GM19043 (cell line): ENCODE measurements at regions not wholly inside any gene's neighbourhood (a gene's known extent, or its start where the extent isn't known, plus 50 kb on each side); places are given as distances from the start of the nearest gene placed in this dataset.
A peak's percentile ranks its signal among the peaks of the same experiment; 100 is the strongest.

Experiments used
- ATAC-seq: cut with Tn5 transposase; IDR thresholded peaks from one replicate; pipeline ENCODE4 v1.9.1; 2021; ENCODE audit warnings: low read depth; ENCODE audit not compliant: unreplicated experiment

GRCh38 chr3:95394286-95394685 lies 1331.4 kb downstream of the NSUN3 start:
- no peak for ATAC-seq

DNA sequence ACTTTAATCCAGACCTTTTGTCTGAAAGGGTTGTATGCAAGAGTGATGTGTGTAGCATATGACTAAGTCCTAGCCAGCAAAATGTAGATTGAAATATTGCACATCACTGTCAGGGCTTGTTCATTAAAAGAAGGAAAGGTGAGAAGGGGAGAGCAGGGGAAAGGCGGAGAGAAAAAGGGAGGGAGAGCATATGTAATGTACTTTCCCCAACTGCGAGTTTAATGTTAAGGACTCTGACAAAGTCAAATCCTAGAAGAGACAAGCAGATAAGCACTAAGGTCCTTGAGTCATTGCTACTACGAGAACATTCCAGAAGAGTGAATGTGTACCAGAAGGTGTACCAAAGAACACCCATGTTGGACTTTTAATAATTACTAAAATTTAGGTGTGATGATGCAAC lies 1336.7 kb downstream of the NSUN3 start:
- ATAC-seq: no peak

GRCh38 chr3:95401693-95402092 lies 1338.8 kb downstream of the NSUN3 start:
- no peak for ATAC-seq

- peak; percentile 51 for ATAC-seq
These were observed 1345.0 kb downstream of the NSUN3 start for GRCh38 chr3:95407709-95408463.

GRCh38 chr3:95408464-95408862 lies 1345.6 kb downstream of the NSUN3 start:
- ATAC-seq: no peak

- ATAC-seq: no peak
These were observed 1355.4 kb downstream of the NSUN3 start for GRCh38 chr3:95418251-95418650.

GRCh38 chr3:95424279-95424678 lies 1361.4 kb downstream of the NSUN3 start:
- no peak for ATAC-seq

GRCh38 chr3:95434491-95434890 lies 1371.6 kb downstream of the NSUN3 start:
- ATAC-seq: no peak

GRCh38 chr3:95437409-95437808 lies 1374.5 kb downstream of the NSUN3 start:
- ATAC-seq: no peak

- no peak for ATAC-seq
These were observed 1375.4 kb downstream of the NSUN3 start for GRCh38 chr3:95438274-95438673.

DNA sequence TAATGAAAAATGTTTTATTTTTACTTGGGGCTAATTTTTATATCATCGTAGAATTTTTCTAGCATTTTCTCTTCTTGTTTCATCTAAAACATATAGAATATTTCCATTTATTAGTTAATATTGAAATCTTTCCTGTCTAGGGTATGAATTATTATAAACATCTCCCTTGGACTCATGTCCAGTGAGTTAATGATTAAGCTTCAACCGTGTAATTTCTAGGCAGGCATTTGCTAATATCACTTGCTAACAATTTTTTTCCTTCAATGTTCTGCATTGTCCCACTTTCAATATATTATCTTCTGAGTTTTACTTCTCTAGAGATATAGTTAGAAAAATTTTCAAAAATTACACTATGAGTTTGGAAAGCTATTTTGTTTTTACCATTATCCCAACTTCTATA lies 1371.6 kb upstream of the EPHA6 start:
- ATAC-seq: no peak

- ATAC-seq: no peak
These were observed 1364.6 kb upstream of the EPHA6 start for GRCh38 chr3:95449841-95450240.

DNA sequence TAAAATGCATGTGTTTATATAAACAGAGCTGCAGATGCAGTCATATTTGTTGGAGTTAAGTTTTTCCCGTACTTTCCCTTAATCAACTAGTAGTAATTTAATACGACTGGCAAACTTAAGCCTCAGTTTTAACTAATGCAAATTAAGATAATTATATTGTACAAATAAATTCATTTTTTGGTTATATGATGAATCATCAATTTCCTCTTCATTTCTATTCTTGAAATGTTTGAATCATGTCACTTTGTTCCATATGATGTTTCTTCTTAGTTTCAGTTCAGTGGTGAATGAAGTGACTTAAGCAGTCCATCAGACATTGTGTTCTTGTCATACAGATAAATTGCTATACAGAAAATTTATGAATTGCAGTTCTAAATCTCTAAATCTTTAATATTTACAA lies 1361.2 kb upstream of the EPHA6 start:
- no peak for ATAC-seq

- no peak for ATAC-seq
These were observed 1357.6 kb upstream of the EPHA6 start for GRCh38 chr3:95456835-95457234.

DNA sequence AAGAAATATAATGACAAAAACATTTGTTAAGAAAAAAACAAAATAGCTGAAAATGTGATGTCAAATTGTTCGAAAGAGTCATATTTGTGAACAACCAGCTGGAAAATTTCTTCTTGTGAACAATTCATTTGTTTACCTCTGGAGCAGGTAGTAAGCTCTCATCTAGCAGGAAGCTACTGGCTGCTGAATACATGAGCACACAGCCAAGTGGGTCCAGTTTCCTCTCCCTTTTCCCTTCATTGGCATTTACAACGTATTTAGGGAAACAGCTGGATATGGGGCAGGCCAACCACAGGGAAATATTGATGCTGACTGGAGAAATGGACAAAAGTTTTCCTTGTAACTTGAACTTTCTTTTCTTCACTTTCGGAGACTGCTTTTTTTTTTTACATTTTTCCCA lies 1354.7 kb upstream of the EPHA6 start:
- no peak for ATAC-seq

GRCh38 chr3:95460274-95460673 lies 1354.1 kb upstream of the EPHA6 start:
- ATAC-seq: no peak

DNA sequence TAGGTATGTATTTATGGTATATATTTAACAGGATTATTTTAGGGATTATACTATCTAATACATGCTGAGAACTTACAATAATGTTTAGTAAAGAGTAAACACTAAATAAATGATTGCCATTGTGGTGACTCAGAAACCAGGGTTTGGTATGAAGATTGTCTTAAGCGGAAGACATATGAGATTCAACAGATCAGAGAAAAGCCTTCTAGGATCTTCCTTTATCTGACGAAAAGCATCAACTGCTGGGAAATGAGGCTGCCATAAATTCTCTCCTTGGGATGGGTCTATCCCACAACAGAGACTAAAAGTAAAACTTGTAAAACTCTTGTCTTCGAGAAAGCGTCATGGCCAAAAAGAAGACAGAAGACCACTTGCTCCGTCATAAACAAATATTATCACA lies 1352.2 kb upstream of the EPHA6 start:
- no peak for ATAC-seq

- ATAC-seq: no peak
These were observed 1350.0 kb upstream of the EPHA6 start for GRCh38 chr3:95464346-95464745.

GRCh38 chr3:95468331-95468730 lies 1346.1 kb upstream of the EPHA6 start:
- no peak for ATAC-seq

- ATAC-seq: no peak
These were observed 1340.1 kb upstream of the EPHA6 start for GRCh38 chr3:95474338-95474737.

DNA sequence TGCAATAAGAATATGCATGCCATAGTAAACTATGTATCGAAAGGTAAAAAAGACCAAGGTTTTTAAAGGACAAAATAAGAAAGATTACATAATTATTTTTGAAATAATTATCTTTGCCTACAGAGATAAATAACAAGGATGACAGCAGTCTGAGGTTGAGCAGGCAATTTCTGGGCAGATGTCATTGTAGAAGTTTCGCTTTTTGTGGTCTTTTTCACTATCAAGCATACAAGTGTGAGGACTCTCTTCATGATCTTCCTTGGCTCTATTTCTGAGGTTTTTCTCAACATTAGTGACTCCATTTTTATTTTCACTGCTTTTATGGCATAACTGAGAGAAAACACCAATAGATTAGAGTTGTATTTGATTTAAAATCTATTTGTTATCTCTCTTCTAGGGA lies 1337.9 kb upstream of the EPHA6 start:
- ATAC-seq: no peak

DNA sequence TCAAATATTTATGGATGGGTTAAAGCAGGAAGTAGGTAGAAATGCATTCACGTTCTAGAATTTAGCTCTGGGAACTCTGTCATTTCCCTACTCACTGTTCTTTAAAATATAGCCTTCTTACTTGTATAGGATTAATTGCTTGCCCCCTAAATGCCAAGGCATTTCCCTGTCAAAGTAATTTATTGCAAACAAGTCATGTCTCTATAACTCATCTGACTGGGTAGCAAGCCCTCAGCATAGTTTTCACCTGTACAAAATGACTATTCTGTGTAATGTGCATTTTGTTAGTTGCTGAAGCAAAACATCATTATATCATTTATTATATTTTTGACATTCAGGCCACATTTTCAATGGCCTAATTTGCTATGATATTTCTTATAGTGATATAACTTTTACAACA lies 1308.2 kb upstream of the EPHA6 start:
- ATAC-seq: no peak

GRCh38 chr3:95508124-95508523 lies 1306.3 kb upstream of the EPHA6 start:
- no peak for ATAC-seq
